SJSA1 (cell line): ENCODE measurements at regions not wholly inside any gene's neighbourhood (a gene's known extent, or its start where the extent isn't known, plus 50 kb on each side); places are given as distances from the start of the nearest gene placed in this dataset.

ENCODE experiments used
- DNase-seq, 2 experiments: peaks; one replicate each; pipeline ENCODE4 v3.0.0-alpha.2; 2015 to 2020; ENCODE audit warnings: low spot score in 2 of 2, low read depth in 1 of 2
- H3K27ac ChIP-seq: fragments of 250-450 bp; sonication (Bioruptor Pico); 2 replicates; pipeline ENCODE4 v1.5.1; 2020; ENCODE audit warnings: mild to moderate bottlenecking, moderate library complexity
- H3K27me3 ChIP-seq: fragments of 250-450 bp; sonication (Bioruptor Pico); replicated peaks from 2 replicates; pipeline ENCODE4 v1.5.1; 2020; ENCODE audit warnings: mild to moderate bottlenecking, moderate library complexity
- H3K36me3 ChIP-seq: fragments of 250-450 bp; sonication (Bioruptor Pico); 2 replicates; pipeline ENCODE4 v1.5.1; 2020; ENCODE audit warnings: mild to moderate bottlenecking
- H3K4me1 ChIP-seq: fragments of 250-450 bp; sonication (Bioruptor Pico); replicated peaks from 2 replicates; pipeline ENCODE4 v1.6.1; 2021; ENCODE audit warnings: mild to moderate bottlenecking
- H3K4me3 ChIP-seq: fragments of 250-450 bp; sonication (Bioruptor Pico); 2 replicates; pipeline ENCODE4 v1.5.1; 2020; ENCODE audit warnings: mild to moderate bottlenecking
- H3K9me3 ChIP-seq: fragments of 250-450 bp; sonication (Bioruptor Pico); replicated peaks from 2 replicates; pipeline ENCODE4 v1.5.1; 2020; ENCODE audit warnings: mild to moderate bottlenecking

- no peaks in the 10 kb centered on the region for H3K4me1 ChIP-seq
- H3K27me3 ChIP-seq: no peaks in the 10 kb centered on the region
- no peaks in the 10 kb centered on the region for H3K36me3 ChIP-seq
- DNase-seq: no peak
- no peak overlapping the region for H3K4me3 ChIP-seq
- no peak overlapping the region for H3K27ac ChIP-seq
- no peaks in the 10 kb centered on the region for H3K9me3 ChIP-seq
Observed at GRCh38 chr3:146889626-146890025, 284.5 kb upstream of the PLSCR5 start.

DNA sequence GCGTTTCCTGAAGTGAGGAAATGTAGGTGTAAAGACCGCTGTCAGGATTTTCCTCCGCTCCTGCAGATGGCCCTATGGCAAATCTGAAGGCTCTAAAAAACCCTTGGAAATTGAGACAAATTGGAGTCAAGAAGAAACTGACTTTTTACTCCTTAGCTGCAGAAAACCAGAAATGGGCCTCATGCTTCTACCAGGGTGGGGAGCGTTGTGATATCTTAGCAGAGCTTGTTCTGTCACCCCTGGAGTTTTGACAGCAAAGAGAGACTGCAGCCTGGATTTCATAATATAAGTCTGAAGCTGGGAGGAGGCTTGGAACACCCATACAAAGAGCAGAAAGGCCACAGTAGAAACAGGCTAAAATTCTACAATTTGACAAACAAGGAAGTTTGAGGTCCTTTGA, 283.0 kb upstream of the PLSCR5 start:
- Histone ChIP-seq H3K9me3 (no peaks in the 10 kb centered on the region), H3K27ac (no peak overlapping the region), H3K4me1 (no peaks in the 10 kb centered on the region), H3K27me3 (no peaks in the 10 kb centered on the region), H3K36me3 (no peaks in the 10 kb centered on the region), H3K4me3 (no peak overlapping the region)
- DNase-seq: no peak

GRCh38 chr3:146884721-146885120, 279.6 kb upstream of the PLSCR5 start:
- no peaks in the 10 kb centered on the region for H3K27me3 ChIP-seq
- H3K4me1 ChIP-seq: no peaks in the 10 kb centered on the region
- H3K9me3 ChIP-seq: no peaks in the 10 kb centered on the region
- no peak overlapping the region for H3K27ac ChIP-seq
- DNase-seq: no peak
- no peaks in the 10 kb centered on the region for H3K36me3 ChIP-seq
- no peak overlapping the region for H3K4me3 ChIP-seq

DNA sequence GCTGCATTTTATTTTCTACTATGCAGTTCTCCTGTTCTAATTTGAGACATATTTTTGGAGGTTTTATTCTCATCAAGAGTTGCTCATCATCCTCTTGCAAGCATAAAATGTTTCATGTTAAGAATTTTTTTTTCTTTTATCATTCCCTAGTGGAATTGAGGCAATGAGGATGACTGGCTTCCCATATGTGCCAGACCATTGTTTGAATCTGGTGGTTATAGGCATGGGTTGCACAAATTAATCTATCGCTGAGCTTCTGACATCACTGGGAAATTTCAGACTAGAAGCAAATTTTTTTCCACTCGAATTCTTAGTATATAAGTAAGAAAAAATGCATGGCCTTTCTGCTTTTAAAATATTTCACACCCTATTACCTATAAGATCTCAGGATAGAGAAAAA, 279.1 kb upstream of the PLSCR5 start:
- Histone ChIP-seq H3K27me3 (no peaks in the 10 kb centered on the region), H3K9me3 (no peaks in the 10 kb centered on the region), H3K4me1 (no peaks in the 10 kb centered on the region), H3K4me3 (no peak overlapping the region), H3K36me3 (no peaks in the 10 kb centered on the region), H3K27ac (no peak overlapping the region)
- no peak for DNase-seq

DNA sequence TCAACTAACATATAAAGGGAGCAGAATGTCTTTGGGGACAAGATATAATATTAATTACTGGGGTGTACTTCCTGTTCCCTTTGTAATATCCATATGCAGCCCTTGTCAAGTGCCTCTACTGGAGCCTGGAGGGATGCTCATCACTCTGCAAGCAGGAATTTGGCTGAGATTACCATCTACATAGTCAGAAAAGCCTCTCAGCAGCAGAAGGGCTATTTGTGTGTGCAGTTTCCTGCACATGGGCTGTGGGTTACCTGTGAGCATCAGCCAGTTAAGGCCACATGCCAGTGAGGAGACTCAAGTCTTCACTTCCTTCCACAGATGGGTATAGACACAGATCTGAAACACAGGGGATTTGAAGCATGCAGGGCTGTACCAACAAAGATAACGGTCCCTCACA, 278.1 kb upstream of the PLSCR5 start:
- Histone ChIP-seq H3K36me3 (no peaks in the 10 kb centered on the region), H3K27ac (no peak overlapping the region), H3K4me3 (no peak overlapping the region), H3K9me3 (no peaks in the 10 kb centered on the region), H3K27me3 (no peaks in the 10 kb centered on the region), H3K4me1 (no peaks in the 10 kb centered on the region)
- DNase-seq: no peak

DNA sequence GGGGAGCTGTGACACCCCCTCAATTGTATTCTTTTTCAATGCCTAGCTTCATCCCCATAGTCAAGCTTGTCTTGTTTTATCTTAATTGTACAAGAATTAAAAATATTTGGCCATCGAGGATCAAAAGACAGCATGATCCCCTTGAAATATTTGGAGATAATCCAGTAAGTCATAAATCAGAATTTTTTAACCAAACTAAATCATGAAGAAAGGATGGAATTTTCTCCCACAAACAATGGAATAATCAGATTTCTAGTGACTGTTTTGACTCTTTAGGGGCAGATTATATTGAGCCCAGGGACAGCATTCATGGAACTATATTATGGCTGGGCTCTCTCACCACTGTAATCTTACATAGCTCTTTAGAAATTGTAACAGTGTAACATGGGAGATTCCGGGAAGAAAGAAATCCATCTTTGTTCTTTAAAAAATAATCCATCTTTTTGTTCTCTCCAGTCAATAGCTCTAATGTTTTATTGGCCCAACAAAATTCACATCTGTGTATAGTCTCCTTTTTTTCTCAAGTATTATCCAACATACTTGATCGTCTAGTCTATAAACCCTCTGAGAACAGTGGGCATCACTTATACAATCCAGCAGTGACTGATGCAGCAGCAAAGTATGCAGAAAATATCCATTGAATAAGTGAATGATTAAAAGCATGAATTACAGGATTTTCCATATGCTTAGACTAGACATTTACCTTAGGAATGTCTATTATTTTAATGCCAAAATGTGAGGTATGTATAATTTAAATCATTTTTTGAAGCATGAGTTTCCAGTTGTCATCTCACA, 277.0 kb upstream of the PLSCR5 start:
- H3K27ac ChIP-seq: no peak overlapping the region

DNA sequence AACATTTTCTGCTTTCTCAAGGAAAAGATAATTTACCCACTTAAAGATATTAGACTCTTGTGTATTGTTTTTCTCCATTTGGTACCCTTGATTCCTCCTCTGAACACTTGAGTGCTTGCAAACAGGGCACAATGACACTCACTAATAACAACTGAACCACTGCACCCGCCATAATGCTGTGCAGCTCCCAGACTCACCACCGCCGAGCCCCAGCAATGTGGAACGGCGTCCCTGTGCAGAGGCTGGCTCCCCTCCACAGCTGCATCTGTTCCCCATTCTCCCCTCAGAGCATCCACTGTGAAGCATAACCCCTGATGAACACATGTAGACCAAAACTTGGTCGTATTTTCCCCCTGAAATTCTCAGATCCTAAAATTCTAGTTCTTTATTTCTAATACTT, 276.2 kb upstream of the PLSCR5 start:
- no peaks in the 10 kb centered on the region for H3K9me3 ChIP-seq
- H3K27me3 ChIP-seq: no peaks in the 10 kb centered on the region
- no peaks in the 10 kb centered on the region for H3K36me3 ChIP-seq
- no peaks in the 10 kb centered on the region for H3K4me1 ChIP-seq
- no peak overlapping the region for H3K4me3 ChIP-seq
- no peak for DNase-seq
- H3K27ac ChIP-seq: no peak overlapping the region

More for the DNA sequence above, 277.0 kb upstream of the PLSCR5 start:
- DNase-seq: no peak
- H3K36me3 ChIP-seq: no peaks in the 10 kb centered on the region
- no peaks in the 10 kb centered on the region for H3K4me1 ChIP-seq
- no peaks in the 10 kb centered on the region for H3K9me3 ChIP-seq
- H3K4me3 ChIP-seq: no peak overlapping the region
- no peaks in the 10 kb centered on the region for H3K27me3 ChIP-seq

DNA sequence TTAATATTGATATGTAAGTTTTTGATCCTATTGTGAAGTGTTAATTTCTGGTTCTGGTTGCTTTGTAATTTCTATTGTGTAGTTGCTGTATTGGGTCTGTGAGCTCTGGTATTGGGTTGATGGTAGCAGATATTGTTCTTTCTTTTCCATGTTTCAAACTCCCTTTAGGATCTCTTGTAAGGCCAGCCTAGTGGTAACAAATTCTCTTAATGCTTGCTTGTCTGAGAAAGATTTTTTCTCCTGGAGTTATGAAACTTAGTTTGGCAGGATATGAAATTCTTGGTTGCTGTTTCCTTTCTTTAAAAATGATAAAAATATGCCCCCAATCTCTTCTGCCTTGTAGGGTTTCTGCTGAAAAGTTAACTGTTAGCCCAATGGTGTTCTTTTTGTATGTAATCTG, 268.6 kb upstream of the PLSCR5 start:
- H3K36me3 ChIP-seq: no peaks in the 10 kb centered on the region
- H3K27ac ChIP-seq: no peak overlapping the region
- DNase-seq: no peak
- no peaks in the 10 kb centered on the region for H3K4me1 ChIP-seq
- no peaks in the 10 kb centered on the region for H3K27me3 ChIP-seq
- no peaks in the 10 kb centered on the region for H3K9me3 ChIP-seq
- no peak overlapping the region for H3K4me3 ChIP-seq

GRCh38 chr3:146865175-146865755, 260.1 kb upstream of the PLSCR5 start:
- Histone ChIP-seq H3K36me3 (no peaks in the 10 kb centered on the region), H3K4me3 (no peak overlapping the region), H3K27ac (no peak overlapping the region), H3K4me1 (no peaks in the 10 kb centered on the region), H3K27me3 (no peaks in the 10 kb centered on the region), H3K9me3 (no peaks in the 10 kb centered on the region)
- DNase-seq: no peak

DNA sequence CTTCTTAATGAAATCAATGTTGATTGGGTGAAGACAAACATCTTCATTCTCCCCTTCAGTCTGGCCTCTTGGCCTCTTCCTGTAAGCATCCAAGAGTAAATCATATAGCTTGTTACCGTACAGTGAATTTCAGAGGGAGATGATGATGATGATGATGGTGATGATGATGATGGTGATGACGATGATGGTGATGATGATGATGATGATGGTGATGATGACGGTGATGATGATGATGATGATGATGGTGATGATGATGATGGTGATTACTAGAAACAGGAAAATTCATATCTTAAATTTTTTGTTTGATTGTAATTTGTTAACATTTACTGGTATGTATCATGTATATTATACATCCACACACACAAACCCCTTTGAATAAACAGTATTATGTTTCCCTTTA, 256.1 kb upstream of the PLSCR5 start:
- H3K9me3 ChIP-seq: no peaks in the 10 kb centered on the region
- H3K4me1 ChIP-seq: no peaks in the 10 kb centered on the region
- DNase-seq: no peak
- no peak overlapping the region for H3K27ac ChIP-seq
- H3K27me3 ChIP-seq: no peaks in the 10 kb centered on the region
- H3K36me3 ChIP-seq: no peaks in the 10 kb centered on the region
- no peak overlapping the region for H3K4me3 ChIP-seq

GRCh38 chr3:146854523-146854922, 249.4 kb upstream of the PLSCR5 start:
- Histone ChIP-seq H3K9me3 (no peaks in the 10 kb centered on the region), H3K4me1 (no peaks in the 10 kb centered on the region), H3K4me3 (no peak overlapping the region), H3K27me3 (no peaks in the 10 kb centered on the region), H3K27ac (no peak overlapping the region), H3K36me3 (no peaks in the 10 kb centered on the region)
- DNase-seq: no peak

GRCh38 chr3:146851665-146852064, 246.5 kb upstream of the PLSCR5 start:
- Histone ChIP-seq H3K36me3 (no peaks in the 10 kb centered on the region), H3K4me3 (no peak overlapping the region), H3K27ac (no peak overlapping the region), H3K4me1 (no peaks in the 10 kb centered on the region), H3K9me3 (no peaks in the 10 kb centered on the region), H3K27me3 (no peaks in the 10 kb centered on the region)
- no peak for DNase-seq

DNA sequence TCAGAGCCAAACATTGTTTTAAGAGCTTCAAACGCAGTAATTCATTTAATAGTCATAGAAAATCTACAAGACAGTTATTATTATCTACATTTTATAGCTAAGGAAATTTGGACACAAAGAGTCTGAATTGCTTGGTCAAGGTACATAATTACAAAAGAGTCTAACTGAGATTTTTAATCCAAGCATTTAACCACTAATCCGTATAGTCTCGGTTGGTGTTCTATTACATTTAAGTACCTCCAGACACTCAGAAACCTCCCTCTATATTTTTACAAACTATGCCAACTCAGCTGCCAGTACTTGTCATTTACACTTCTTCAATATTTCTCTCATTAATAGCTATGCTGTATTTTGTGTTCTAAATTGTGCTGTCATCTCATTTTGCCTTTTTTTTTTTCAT, 240.2 kb upstream of the PLSCR5 start:
- H3K4me3 ChIP-seq: no peak overlapping the region

DNA sequence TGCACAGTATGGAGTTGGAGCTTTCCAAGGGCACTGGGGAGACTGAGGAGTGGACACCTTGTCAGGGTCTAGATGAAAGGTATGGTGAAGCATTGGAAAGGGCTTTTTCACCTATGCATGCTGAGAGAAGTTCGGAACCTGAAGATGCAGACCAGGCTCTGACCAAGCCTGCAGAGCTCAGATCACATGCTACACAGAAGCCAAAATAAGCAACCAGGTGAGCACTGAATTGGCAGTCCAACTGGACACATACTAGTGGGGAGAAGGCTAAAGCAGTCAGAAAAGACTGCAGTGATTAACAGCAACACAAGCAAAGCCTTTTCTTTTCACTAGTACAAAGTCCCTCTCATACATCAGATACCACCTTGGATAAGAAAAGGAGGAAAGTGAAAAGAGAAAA, 238.3 kb upstream of the PLSCR5 start:
- H3K4me3 ChIP-seq: no peak overlapping the region
- H3K9me3 ChIP-seq: no peaks in the 10 kb centered on the region
- H3K27me3 ChIP-seq: no peaks in the 10 kb centered on the region
- H3K36me3 ChIP-seq: no peaks in the 10 kb centered on the region
- no peak overlapping the region for H3K27ac ChIP-seq
- H3K4me1 ChIP-seq: no peaks in the 10 kb centered on the region
- DNase-seq: no peak

More for the DNA sequence above, 240.2 kb upstream of the PLSCR5 start:
- Histone ChIP-seq H3K4me1 (no peaks in the 10 kb centered on the region), H3K36me3 (no peaks in the 10 kb centered on the region), H3K27ac (no peak overlapping the region), H3K27me3 (no peaks in the 10 kb centered on the region), H3K9me3 (no peaks in the 10 kb centered on the region)
- no peak for DNase-seq
